Psoas muscle (tissue), 7 donors: ENCODE measurements at regions not wholly inside any gene's neighbourhood (a gene's known extent, or its start where the extent isn't known, plus 50 kb on each side); places are given as distances from the start of the nearest gene placed in this dataset.
"Not testable (repeated sequence)": the region's sequence is repeated elsewhere in the genome, so short reads cannot be mapped to it uniquely, and the experiment has no call there.

ENCODE experiments used
- ATAC-seq, 4 donors: fragments of 200-7000 bp; cut with Tn5 transposase; one replicate each; pipeline ENCODE4 v1.9.1; 2020; ENCODE audit warnings: moderate library complexity in 3 of 4, mild to moderate bottlenecking in 2 of 4
- DNase-seq, 2 donors: peaks; one replicate each; pipeline ENCODE4 v3.0.0-alpha.2; 2020
- H3K27ac ChIP-seq: fragments of 200-600 bp; one replicate; pipeline ENCODE4 v1.8.0; 2022
- H3K27me3 ChIP-seq, 3 donors: fragments of 200-600 bp in 1 of 3; one replicate each; pipeline versions ENCODE4 v1.6.1 to v1.8.0; 2013 to 2022; ENCODE audit warnings: low read length in 2 of 3, mild to moderate bottlenecking in 2 of 3, moderate library complexity in 1 of 3; ENCODE audit not compliant: insufficient read depth in 3 of 3
- H3K36me3 ChIP-seq, 2 donors: fragments of 200-600 bp in 1 of 2; one replicate each; pipeline versions ENCODE4 v1.6.1 to v1.8.0; 2013 to 2022; ENCODE audit warnings: low read depth in 1 of 2, mild to moderate bottlenecking in 1 of 2, moderate library complexity in 1 of 2; ENCODE audit not compliant: insufficient read depth in 1 of 2
- H3K4me1 ChIP-seq: fragments of 200-600 bp; one replicate; pipeline ENCODE4 v1.8.0; 2022
- H3K4me3 ChIP-seq: fragments of 200-600 bp; one replicate; pipeline ENCODE4 v1.8.0; 2022; ENCODE audit warnings: mild to moderate bottlenecking
- H3K9me3 ChIP-seq: fragments of 200-600 bp; one replicate; pipeline ENCODE4 v1.8.0; 2022
- CTCF ChIP-seq: fragments of 200-600 bp; IDR thresholded peaks from one replicate; pipeline ENCODE4 v1.8.0; 2022; ENCODE audit warnings: antibody characterized with exemption
- WGBS, 3 donors: extraction: QIAGEN DNeasy Blood & Tissue Kit; methylation state at CpG; one replicate each; pipeline versions ENCODE4 v1.1.6 to v1.1.7; 2013; 5-methylcytosine and 5-hydroxymethylcytosine counted together
- intact Hi-C, 2 donors: fragments of 100-400 bp; cut with DNase I; formaldehyde crosslinking; loops; one replicate each; pipeline versions ENCODE4 v1.11.0 to v1.14.2; 2022
- donor health status: healthy with polysubstance abuse.
- donor health status: DM: no; HTN: no; CAD: no; lungs with moderate emphysema.
- donor health status: Bipolar disorder and iron deficiency.
- donor health status: healthy.
- donor health status: DM: yes; HTN: yes; CAD: no.
- donor health status: DM: no; HTN: no; CAD: no.
- donor health status: DM: yes; HTN: yes; CAD: no.

GRCh38 chr4:171519457-171519856, 293.7 kb upstream of the GALNTL6 start:
- Histone ChIP-seq H3K4me1 (no peaks in the 10 kb centered on the region), H3K27me3 (no peaks in the 10 kb centered on the region), H3K4me3 (no peak overlapping the region), H3K9me3 (no peaks in the 10 kb centered on the region), H3K36me3 (no peaks in the 10 kb centered on the region), H3K27ac (no peak overlapping the region)
- no peak for DNase-seq
- TF ChIP-seq CTCF = no peak
- ATAC-seq = no peak
- intact Hi-C loops = no loop called here
- 28 to 44% (median 38%) methylated on average over 4 of the region's 4 CpGs for WGBS, 3 donors

GRCh38 chr4:171517883-171518282, 295.3 kb upstream of the GALNTL6 start:
- intact Hi-C loops = no loop called here
- H3K27ac ChIP-seq = no peak overlapping the region
- WGBS, 3 donors = 70 to 100% (median 84%) methylated on average over 1 of the region's 1 CpG

GRCh38 chr4:171516694-171517093, 296.5 kb upstream of the GALNTL6 start:
- 61 to 79% (median 61%) methylated on average over 3 of the region's 3 CpGs for WGBS, 3 donors
- H3K36me3 ChIP-seq = no peaks in the 10 kb centered on the region
- intact Hi-C loops = no loop called here

More at GRCh38 chr4:171517883-171518282, 295.3 kb upstream of the GALNTL6 start:
- Histone ChIP-seq H3K27me3 (no peaks in the 10 kb centered on the region), H3K36me3 (no peaks in the 10 kb centered on the region), H3K9me3 (no peaks in the 10 kb centered on the region), H3K4me1 (no peaks in the 10 kb centered on the region), H3K4me3 (no peak overlapping the region)
- TF ChIP-seq CTCF = no peak
- no peak for ATAC-seq
- no peak for DNase-seq

GRCh38 chr4:171484681-171485080, 328.5 kb upstream of the GALNTL6 start:
- H3K4me3 ChIP-seq = no peak overlapping the region
- H3K4me1 ChIP-seq = no peaks in the 10 kb centered on the region
- intact Hi-C loops = no loop called here
- ATAC-seq (no peak), DNase-seq (no peak)
- H3K9me3 ChIP-seq = no peaks in the 10 kb centered on the region
- H3K36me3 ChIP-seq = no peaks in the 10 kb centered on the region
- H3K27ac ChIP-seq = no peak overlapping the region
- TF ChIP-seq CTCF = no peak
- H3K27me3 ChIP-seq = no peaks in the 10 kb centered on the region

More at GRCh38 chr4:171516694-171517093, 296.5 kb upstream of the GALNTL6 start:
- ATAC-seq (no peak), DNase-seq (no peak)
- no peak overlapping the region for H3K27ac ChIP-seq
- no peaks in the 10 kb centered on the region for H3K27me3 ChIP-seq
- H3K4me1 ChIP-seq = no peaks in the 10 kb centered on the region
- H3K9me3 ChIP-seq = no peaks in the 10 kb centered on the region
- no peak for TF ChIP-seq CTCF
- H3K4me3 ChIP-seq = no peak overlapping the region

GRCh38 chr4:171478181-171478580, 335.0 kb upstream of the GALNTL6 start:
- Histone ChIP-seq H3K4me3 (no peak overlapping the region), H3K36me3 (no peaks in the 10 kb centered on the region), H3K27ac (no peak overlapping the region), H3K27me3 (no peaks in the 10 kb centered on the region), H3K9me3 (no peaks in the 10 kb centered on the region), H3K4me1 (no peaks in the 10 kb centered on the region)
- intact Hi-C loops = no loop called here
- WGBS, 3 donors = 39 to 57% (median 43%) methylated on average over 1 of the region's 1 CpG
- TF ChIP-seq CTCF = no peak
- no peak for ATAC-seq
- DNase-seq = no peak

- H3K27me3 ChIP-seq, ATAC-seq, intact Hi-C loops, H3K27ac ChIP-seq, H3K9me3 ChIP-seq, H3K36me3 ChIP-seq, H3K4me3 ChIP-seq, H3K4me1 ChIP-seq, DNase-seq: not testable (repeated sequence)
- WGBS, 3 donors = 66 to 79% (median 73%) methylated on average over 3 of the region's 3 CpGs
Observed at GRCh38 chr4:171475111-171475510, 338.1 kb upstream of the GALNTL6 start.
